ENCODE measurements at regions not wholly inside any gene's neighbourhood (a gene's known extent, or its start where the extent isn't known, plus 50 kb on each side); places are given as distances from the start of the nearest gene placed in this dataset.

DNA sequence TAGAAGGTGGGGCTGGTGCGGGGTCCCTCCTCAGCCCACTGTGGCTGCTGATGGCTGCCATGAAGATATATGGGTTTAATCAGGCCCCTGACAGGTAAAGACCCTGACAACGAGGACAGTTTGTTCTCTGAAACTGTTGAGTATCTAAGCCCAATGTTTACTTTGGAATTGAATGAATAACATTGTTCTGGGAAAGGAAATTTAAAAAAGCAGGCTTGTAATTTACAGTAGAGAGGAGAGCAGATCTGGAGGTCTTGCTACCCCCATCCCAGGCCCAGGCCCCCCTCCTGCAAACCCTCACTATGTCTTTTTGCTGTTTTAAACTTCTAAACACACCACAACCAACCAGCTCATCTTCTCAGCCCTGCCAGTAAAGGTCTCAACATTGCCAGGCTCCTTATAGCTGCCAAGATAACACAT is 171.3 kb downstream of the CDC5L start:
- H3K4me1 ChIP-seq (ENCODE audit: insufficient read depth, low read length, poor library complexity, severe bottlenecking): no peaks in the 10 kb centered on the region
- H3K9me2 ChIP-seq (replicated peaks; ENCODE audit: low read depth, low read length): no peaks in the 10 kb centered on the region

DNA sequence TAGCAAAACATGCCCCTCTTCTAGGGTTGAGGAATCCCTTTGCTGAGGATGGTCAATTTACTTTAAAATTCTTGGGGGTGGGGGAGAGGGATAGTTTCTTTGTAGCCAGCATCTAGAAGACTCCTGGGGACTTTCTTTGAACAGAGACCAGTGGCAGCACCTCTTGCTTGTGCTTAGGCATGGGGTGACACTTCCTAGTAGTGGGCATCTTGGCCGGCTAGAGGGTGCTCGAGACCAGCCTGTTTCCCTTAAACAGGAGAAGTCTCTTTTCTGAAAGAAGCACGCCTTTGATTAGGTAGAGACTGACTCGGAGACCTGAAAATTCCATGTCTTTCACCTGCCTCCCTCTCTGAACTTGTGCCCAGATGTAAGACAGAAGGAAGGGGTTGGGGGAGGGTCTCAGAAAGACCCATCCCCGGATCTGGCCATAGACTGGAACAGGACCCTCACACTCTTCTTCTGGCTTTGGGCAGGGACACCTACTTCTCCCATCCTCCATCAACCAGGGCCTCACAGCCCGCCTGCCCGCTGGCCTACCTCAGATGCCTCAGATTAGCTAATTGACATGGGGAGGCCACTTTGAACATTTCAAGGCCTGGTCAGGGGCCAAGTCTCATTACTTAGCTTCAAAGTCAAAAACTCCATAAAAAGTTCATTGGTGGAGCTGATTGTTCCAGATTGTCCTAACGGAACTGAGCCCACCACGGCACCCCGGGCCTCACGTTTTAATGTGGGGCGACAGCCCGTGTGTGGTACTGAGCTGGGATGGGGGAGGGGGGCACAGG is 172.2 kb downstream of the CDC5L start:
- no peak for TF ChIP-seq EZH2phosphoT487 (IDR thresholded peaks at IDR 0.05; ENCODE audit: borderline replicate concordance)
- TF ChIP-seq, protein P1, sequence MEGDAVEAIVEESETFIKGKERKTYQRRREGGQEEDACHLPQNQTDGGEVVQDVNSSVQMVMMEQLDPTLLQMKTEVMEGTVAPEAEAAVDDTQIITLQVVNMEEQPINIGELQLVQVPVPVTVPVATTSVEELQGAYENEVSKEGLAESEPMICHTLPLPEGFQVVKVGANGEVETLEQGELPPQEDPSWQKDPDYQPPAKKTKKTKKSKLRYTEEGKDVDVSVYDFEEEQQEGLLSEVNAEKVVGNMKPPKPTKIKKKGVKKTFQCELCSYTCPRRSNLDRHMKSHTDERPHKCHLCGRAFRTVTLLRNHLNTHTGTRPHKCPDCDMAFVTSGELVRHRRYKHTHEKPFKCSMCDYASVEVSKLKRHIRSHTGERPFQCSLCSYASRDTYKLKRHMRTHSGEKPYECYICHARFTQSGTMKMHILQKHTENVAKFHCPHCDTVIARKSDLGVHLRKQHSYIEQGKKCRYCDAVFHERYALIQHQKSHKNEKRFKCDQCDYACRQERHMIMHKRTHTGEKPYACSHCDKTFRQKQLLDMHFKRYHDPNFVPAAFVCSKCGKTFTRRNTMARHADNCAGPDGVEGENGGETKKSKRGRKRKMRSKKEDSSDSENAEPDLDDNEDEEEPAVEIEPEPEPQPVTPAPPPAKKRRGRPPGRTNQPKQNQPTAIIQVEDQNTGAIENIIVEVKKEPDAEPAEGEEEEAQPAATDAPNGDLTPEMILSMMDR (conservative IDR thresholded peaks at IDR 0.05; ENCODE audit: low read length): no peak
- Histone ChIP-seq H3K9me2 (replicated peaks; ENCODE audit: low read depth, low read length) (no peaks in the 10 kb centered on the region), H3K9ac (ENCODE audit: low read depth, low read length, poor library complexity, severe bottlenecking) (no peak overlapping the region), H3K36me3 (ENCODE audit: insufficient read depth, low read length) (no peaks in the 10 kb centered on the region), H3K9me3 (ENCODE audit: insufficient read depth, low read depth, low read length) (no peaks in the 10 kb centered on the region), H2AFZ (ENCODE audit: low read length) (no peak overlapping the region), H4K20me1 (ENCODE audit: insufficient read depth, low read length, poor library complexity, severe bottlenecking) (no peaks in the 10 kb centered on the region), H3K4me2 (ENCODE audit: low read depth, low read length, poor library complexity, severe bottlenecking) (no peak overlapping the region), H3K4me3 (ENCODE audit: low read length, poor library complexity, severe bottlenecking) (no peak overlapping the region), H3K79me2 (ENCODE audit: insufficient read depth, low read length) (no peaks in the 10 kb centered on the region), H3F3A (ENCODE audit: low read depth) (no peaks in the 10 kb centered on the region), H3K4me1 (ENCODE audit: insufficient read depth, low read length, poor library complexity, severe bottlenecking) (no peaks in the 10 kb centered on the region), H3K27me3 (ENCODE audit: insufficient read depth, low read length, poor library complexity, severe bottlenecking) (no peaks in the 10 kb centered on the region)

More for the DNA sequence above, 171.3 kb downstream of the CDC5L start:
- Histone ChIP-seq H3K9me3 (ENCODE audit: insufficient read depth, low read depth, low read length) (no peaks in the 10 kb centered on the region), H4K20me1 (ENCODE audit: insufficient read depth, low read length, poor library complexity, severe bottlenecking) (no peaks in the 10 kb centered on the region), H3K9ac (ENCODE audit: low read depth, low read length, poor library complexity, severe bottlenecking) (no peak overlapping the region), H3K79me2 (ENCODE audit: insufficient read depth, low read length) (no peaks in the 10 kb centered on the region), H3K27me3 (ENCODE audit: insufficient read depth, low read length, poor library complexity, severe bottlenecking) (no peaks in the 10 kb centered on the region), H3K4me2 (ENCODE audit: low read depth, low read length, poor library complexity, severe bottlenecking) (no peak overlapping the region), H3F3A (ENCODE audit: low read depth) (no peaks in the 10 kb centered on the region), H3K4me3 (ENCODE audit: low read length, poor library complexity, severe bottlenecking) (no peak overlapping the region), H3K36me3 (ENCODE audit: insufficient read depth, low read length) (no peaks in the 10 kb centered on the region), H2AFZ (ENCODE audit: low read length) (no peak overlapping the region)
- TF ChIP-seq, protein P1 (conservative IDR thresholded peaks at IDR 0.05; ENCODE audit: low read length): no peak
- TF ChIP-seq EZH2phosphoT487 (IDR thresholded peaks at IDR 0.05; ENCODE audit: borderline replicate concordance): no peak

DNA sequence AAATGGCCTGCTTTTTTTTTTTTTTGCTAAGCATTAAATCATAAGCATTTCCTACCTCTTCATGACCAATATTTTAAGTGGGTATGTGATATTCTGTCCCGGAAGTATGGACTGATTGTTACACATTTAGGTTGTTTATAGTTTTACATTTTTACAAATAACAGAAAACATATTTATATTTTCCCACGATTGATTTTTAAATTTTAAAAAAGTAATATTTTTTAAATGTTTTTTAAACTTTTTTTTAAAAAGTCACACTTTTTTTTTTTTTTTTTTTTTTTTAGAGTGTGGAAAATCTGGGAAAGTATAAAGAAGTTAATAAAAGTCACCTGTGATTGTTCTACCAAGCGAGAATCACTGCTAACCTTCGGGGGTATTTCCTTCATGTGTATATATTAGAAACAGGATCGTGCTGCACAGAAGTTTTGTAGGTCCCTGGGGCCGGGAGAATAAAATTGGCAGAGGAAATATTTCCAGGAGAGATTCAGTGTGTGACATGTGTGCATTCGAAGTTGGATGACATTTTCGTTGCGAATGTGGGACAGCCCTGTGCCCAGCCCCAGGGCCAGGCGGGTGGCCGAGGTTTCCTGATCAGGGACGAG is 173.1 kb downstream of the CDC5L start:
- Histone ChIP-seq H3K36me3 (ENCODE audit: insufficient read depth, low read length) (no peaks in the 10 kb centered on the region), H3K9me3 (ENCODE audit: insufficient read depth, low read depth, low read length) (no peaks in the 10 kb centered on the region), H3K27me3 (ENCODE audit: insufficient read depth, low read length, poor library complexity, severe bottlenecking) (no peaks in the 10 kb centered on the region), H3K79me2 (ENCODE audit: insufficient read depth, low read length) (no peaks in the 10 kb centered on the region), H3K9ac (ENCODE audit: low read depth, low read length, poor library complexity, severe bottlenecking) (no peak overlapping the region), H3K4me1 (ENCODE audit: insufficient read depth, low read length, poor library complexity, severe bottlenecking) (no peaks in the 10 kb centered on the region), H2AFZ (ENCODE audit: low read length) (no peak overlapping the region), H3K9me2 (replicated peaks; ENCODE audit: low read depth, low read length) (no peaks in the 10 kb centered on the region), H3K4me3 (ENCODE audit: low read length, poor library complexity, severe bottlenecking) (no peak overlapping the region), H3F3A (ENCODE audit: low read depth) (no peaks in the 10 kb centered on the region), H3K4me2 (ENCODE audit: low read depth, low read length, poor library complexity, severe bottlenecking) (no peak overlapping the region), H4K20me1 (ENCODE audit: insufficient read depth, low read length, poor library complexity, severe bottlenecking) (no peaks in the 10 kb centered on the region)
- no peak for TF ChIP-seq EZH2phosphoT487 (IDR thresholded peaks at IDR 0.05; ENCODE audit: borderline replicate concordance)
- TF ChIP-seq, protein P1 (conservative IDR thresholded peaks at IDR 0.05; ENCODE audit: low read length): no peak

All from Loucy (cell line).